Upper lobe of left lung (tissue), 4 donors: ENCODE measurements at regions not wholly inside any gene's neighbourhood (a gene's known extent, or its start where the extent isn't known, plus 50 kb on each side); places are given as distances from the start of the nearest gene placed in this dataset.

Experiments used
- CTCF ChIP-seq, 6 experiments: fragments of 450-650 bp in 4 of 6; fragments of 200-600 bp in 2 of 6; sonication (generic) in 2 of 6; IDR thresholded peaks; one replicate each; pipeline ENCODE4 v1.5.1; 2016 to 2019; ENCODE audit warnings: antibody characterized with exemption in 6 of 6
- EP300 ChIP-seq, 4 donors: sonication (generic); formaldehyde crosslinking; IDR thresholded peaks; one replicate each; pipeline ENCODE4 v1.5.1; 2017; ENCODE audit warnings: antibody characterized with exemption in 4 of 4, control low read depth in 2 of 4

GRCh38 chr6:103405321-103405720 is 1454.4 kb downstream of the HACE1 start:
- TF ChIP-seq CTCF (IDR thresholded peaks at IDR 0.05) (no peak), EP300 (IDR thresholded peaks at IDR 0.05) (no peak)
